ENCODE measurements at regions not wholly inside any gene's neighbourhood (a gene's known extent, or its start where the extent isn't known, plus 50 kb on each side); places are given as distances from the start of the nearest gene placed in this dataset.

DNA sequence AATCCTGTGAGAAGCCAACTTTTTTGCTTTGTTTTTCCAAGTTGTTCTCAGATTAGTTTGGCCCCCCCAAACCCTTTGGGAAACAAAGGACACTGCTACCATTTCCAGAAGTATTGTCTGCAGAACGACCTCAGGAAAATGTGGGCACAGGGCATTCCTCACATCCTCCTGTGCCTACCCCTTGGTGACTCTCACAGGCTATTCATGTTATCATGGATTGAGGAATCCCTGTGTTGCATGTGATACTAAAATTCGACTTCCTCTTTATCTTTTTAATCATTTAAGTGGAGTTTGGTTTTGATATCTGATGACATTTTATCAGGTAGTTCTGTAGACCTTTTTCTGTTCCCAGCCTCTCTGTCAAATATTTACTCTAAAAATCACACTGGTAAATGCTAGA lies 184.5 kb downstream of the FASLG start:
- TF ChIP-seq, protein P1, sequence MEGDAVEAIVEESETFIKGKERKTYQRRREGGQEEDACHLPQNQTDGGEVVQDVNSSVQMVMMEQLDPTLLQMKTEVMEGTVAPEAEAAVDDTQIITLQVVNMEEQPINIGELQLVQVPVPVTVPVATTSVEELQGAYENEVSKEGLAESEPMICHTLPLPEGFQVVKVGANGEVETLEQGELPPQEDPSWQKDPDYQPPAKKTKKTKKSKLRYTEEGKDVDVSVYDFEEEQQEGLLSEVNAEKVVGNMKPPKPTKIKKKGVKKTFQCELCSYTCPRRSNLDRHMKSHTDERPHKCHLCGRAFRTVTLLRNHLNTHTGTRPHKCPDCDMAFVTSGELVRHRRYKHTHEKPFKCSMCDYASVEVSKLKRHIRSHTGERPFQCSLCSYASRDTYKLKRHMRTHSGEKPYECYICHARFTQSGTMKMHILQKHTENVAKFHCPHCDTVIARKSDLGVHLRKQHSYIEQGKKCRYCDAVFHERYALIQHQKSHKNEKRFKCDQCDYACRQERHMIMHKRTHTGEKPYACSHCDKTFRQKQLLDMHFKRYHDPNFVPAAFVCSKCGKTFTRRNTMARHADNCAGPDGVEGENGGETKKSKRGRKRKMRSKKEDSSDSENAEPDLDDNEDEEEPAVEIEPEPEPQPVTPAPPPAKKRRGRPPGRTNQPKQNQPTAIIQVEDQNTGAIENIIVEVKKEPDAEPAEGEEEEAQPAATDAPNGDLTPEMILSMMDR (conservative IDR thresholded peaks at IDR 0.05; ENCODE audit: low read depth, low read length): no peak
- no peak for TF ChIP-seq EZH2 (IDR thresholded peaks at IDR 0.05; ENCODE audit: borderline replicate concordance, low read depth, low read length, poor library complexity, severe bottlenecking)
